ENCODE measurements at regions not wholly inside any gene's neighbourhood (a gene's known extent, or its start where the extent isn't known, plus 50 kb on each side); places are given as distances from the start of the nearest gene placed in this dataset.

DNA sequence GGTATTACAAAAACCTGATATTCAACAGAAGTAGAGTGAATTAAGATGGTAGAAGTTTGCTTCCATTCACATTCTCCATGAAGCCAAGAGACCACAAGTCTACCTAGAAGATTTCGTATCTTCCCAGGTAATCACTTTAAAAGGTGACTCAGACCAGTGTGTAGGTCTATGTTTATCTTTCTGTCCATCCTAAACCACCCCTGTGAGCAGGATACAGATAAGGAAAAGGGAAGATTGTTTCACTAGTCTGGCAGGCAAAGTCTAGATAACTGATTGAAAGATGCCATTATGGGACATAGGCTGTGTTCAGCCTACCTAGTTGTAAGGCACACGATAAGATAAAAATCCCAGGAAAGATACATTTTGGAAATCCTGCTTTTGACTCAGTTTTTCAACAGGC is 244.3 kb upstream of the NWD2 start (continued):
- peak; percentile 39; the same call in 1 of the 2 replicates for TF ChIP-seq MYC (IDR thresholded peaks at IDR 0.05; ENCODE audit: low read depth, low read length)
- TF ChIP-seq MYC (CRISPR knock-in tag; IDR thresholded peaks at IDR 0.05; ENCODE audit: borderline replicate concordance, low read depth): no peak

DNA sequence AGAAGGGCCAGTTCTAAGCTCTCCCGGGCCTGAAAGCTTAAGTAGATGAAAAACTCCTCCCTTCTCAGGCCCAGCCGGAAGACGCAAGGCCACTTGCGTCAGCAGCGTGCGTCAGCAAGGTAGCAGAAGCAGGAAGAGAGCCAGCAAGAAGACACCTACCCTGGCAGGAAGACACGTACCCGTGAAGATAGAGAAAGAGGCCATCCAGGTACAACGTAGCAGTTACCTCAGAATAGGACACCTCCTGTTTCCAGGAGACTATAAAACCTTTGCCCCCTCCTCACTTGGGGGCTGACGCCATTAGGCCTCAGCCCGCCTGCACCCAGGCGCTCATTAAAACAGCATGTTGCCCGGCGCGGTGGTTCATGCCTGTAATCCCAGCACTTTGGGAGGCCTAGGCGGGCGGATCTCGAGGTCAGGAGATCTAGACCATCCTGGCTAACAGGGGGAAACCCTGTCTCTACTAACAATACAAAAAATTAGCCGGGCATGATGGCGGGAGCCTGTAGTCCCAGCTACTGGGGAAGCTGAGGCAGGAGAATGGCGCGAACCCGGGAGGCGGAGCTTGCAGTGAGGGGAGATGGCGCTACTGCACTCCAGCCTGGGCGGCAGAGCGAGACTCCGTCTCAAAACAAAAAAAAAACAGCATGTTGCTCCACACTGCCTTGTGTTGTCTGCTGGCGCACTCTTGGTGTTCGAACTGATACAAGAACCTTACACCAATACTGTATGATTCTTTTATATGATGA is 242.7 kb upstream of the NWD2 start:
- Histone ChIP-seq H3K9me1 (ENCODE audit: control insufficient read depth, insufficient read depth, low read length) (no peaks in the 10 kb centered on the region), H4K20me1 (replicated peaks; ENCODE audit: control insufficient read depth, insufficient read depth, low read length) (no peaks in the 10 kb centered on the region), H3K27ac (ENCODE audit: extremely low read depth, low read depth, low read length) (peak overlapping the region; percentile 97), H3K4me2 (ENCODE audit: insufficient read depth, low read length) (peak overlapping the region; percentile 88), H3K79me2 (ENCODE audit: control insufficient read depth, insufficient read depth, low read length) (peaks cover 50% of the 10 kb centered on the region), H3K9ac (ENCODE audit: insufficient read depth in 1 of 2, low read depth in 2 of 2, low read length in 2 of 2) (peak overlapping the region; percentile 94), H3K27me3 (ENCODE audit: control insufficient read depth in 2 of 2, insufficient read depth in 2 of 2, low read length in 2 of 2) (no peaks in the 10 kb centered on the region), H3K4me1 (replicated peaks in 1 of 2; ENCODE audit: control insufficient read depth in 2 of 2, insufficient read depth in 2 of 2, low read length in 2 of 2) (peaks cover 0 to 19% of the 10 kb centered on the region in 2 experiments; a peak in 3 of 5 replicates), H2AFZ (ENCODE audit: low read depth, low read length) (peak overlapping the region; percentile 96), H3K9me3 (replicated peaks; ENCODE audit: control insufficient read depth, insufficient read depth, low read depth, low read length) (peaks cover 7% of the 10 kb centered on the region; the same call in 1 of the 2 replicates), H3K36me3 (ENCODE audit: control insufficient read depth, insufficient read depth, low read length) (peaks cover 31% of the 10 kb centered on the region), H3K4me3 (peak overlapping the region; percentile 64)
- under 1% methylated on average over 26 of the region's 30 CpGs for whole genome bisulfite sequencing (ENCODE audit: insufficient coverage, low coverage, missing lambda C conversion rate)
- ChIA-PET CTCF (ENCODE audit: low intra/inter-chr PET ratio) (no interaction called here), POLR2A (interaction anchor here (0.7 to 2.0 kb wide), 2 partner anchors 10 to 15 kb away, joined by 3 to 8 read pairs; no protein-coding TSS in a partner anchor)
- BruUV-seq (replicated peaks): TSS peak; percentile 54
- peak; percentile 49 to 95 (median 57) for DNase-seq (ENCODE audit: extremely low read depth in 1 of 4, low spot score in 3 of 4)
- FAIRE-seq: peak; percentile 95
- intact Hi-C loops (cut with micrococcal nuclease): no loop called here
- peak; percentile 94 for ATAC-seq
- in situ Hi-C loops (cut with MboI): no loop called here
- TF ChIP-seq, protein P1, sequence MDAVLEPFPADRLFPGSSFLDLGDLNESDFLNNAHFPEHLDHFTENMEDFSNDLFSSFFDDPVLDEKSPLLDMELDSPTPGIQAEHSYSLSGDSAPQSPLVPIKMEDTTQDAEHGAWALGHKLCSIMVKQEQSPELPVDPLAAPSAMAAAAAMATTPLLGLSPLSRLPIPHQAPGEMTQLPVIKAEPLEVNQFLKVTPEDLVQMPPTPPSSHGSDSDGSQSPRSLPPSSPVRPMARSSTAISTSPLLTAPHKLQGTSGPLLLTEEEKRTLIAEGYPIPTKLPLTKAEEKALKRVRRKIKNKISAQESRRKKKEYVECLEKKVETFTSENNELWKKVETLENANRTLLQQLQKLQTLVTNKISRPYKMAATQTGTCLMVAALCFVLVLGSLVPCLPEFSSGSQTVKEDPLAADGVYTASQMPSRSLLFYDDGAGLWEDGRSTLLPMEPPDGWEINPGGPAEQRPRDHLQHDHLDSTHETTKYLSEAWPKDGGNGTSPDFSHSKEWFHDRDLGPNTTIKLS (IDR thresholded peaks at IDR 0.05; ENCODE audit: borderline replicate concordance, low read depth): peak; percentile 60; the same call in 1 of the 2 replicates
- TF ChIP-seq, protein P2, sequence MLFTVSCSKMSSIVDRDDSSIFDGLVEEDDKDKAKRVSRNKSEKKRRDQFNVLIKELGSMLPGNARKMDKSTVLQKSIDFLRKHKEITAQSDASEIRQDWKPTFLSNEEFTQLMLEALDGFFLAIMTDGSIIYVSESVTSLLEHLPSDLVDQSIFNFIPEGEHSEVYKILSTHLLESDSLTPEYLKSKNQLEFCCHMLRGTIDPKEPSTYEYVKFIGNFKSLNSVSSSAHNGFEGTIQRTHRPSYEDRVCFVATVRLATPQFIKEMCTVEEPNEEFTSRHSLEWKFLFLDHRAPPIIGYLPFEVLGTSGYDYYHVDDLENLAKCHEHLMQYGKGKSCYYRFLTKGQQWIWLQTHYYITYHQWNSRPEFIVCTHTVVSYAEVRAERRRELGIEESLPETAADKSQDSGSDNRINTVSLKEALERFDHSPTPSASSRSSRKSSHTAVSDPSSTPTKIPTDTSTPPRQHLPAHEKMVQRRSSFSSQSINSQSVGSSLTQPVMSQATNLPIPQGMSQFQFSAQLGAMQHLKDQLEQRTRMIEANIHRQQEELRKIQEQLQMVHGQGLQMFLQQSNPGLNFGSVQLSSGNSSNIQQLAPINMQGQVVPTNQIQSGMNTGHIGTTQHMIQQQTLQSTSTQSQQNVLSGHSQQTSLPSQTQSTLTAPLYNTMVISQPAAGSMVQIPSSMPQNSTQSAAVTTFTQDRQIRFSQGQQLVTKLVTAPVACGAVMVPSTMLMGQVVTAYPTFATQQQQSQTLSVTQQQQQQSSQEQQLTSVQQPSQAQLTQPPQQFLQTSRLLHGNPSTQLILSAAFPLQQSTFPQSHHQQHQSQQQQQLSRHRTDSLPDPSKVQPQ (CRISPR knock-in tag; IDR thresholded peaks at IDR 0.05; ENCODE audit: borderline replicate concordance): no peak
- TF ChIP-seq MAFK (IDR thresholded peaks at IDR 0.05; ENCODE audit: low read length) (no peak), TCF3 (CRISPR knock-in tag; IDR thresholded peaks at IDR 0.05) (no peak), STAG1 (CRISPR knock-in tag; IDR thresholded peaks at IDR 0.05; ENCODE audit: borderline replicate concordance) (no peak), OTX1 (CRISPR knock-in tag; IDR thresholded peaks at IDR 0.05) (no peak), ZNF436 (CRISPR knock-in tag; IDR thresholded peaks at IDR 0.05) (no peak), PTTG1 (tag; IDR thresholded peaks at IDR 0.05; ENCODE audit: low read depth) (no peak), CCAR2 (IDR thresholded peaks at IDR 0.05; ENCODE audit: low read depth, low read length) (no peak), HDAC1 (IDR thresholded peaks at IDR 0.05) (peak in 1 of 2 experiments; percentile 75; a peak in 1 of 4 replicates), POLR2AphosphoS2 (IDR thresholded peaks at IDR 0.05; ENCODE audit: low read length) (no peak; the same call in 1 of the 2 replicates), CBFB (CRISPR knock-in tag; IDR thresholded peaks at IDR 0.05) (no peak)
- TF ChIP-seq, protein P3, sequence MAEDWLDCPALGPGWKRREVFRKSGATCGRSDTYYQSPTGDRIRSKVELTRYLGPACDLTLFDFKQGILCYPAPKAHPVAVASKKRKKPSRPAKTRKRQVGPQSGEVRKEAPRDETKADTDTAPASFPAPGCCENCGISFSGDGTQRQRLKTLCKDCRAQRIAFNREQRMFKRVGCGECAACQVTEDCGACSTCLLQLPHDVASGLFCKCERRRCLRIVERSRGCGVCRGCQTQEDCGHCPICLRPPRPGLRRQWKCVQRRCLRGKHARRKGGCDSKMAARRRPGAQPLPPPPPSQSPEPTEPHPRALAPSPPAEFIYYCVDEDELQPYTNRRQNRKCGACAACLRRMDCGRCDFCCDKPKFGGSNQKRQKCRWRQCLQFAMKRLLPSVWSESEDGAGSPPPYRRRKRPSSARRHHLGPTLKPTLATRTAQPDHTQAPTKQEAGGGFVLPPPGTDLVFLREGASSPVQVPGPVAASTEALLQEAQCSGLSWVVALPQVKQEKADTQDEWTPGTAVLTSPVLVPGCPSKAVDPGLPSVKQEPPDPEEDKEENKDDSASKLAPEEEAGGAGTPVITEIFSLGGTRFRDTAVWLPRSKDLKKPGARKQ (CRISPR knock-in tag; IDR thresholded peaks at IDR 0.05): no peak
